Thyroid gland (tissue), 4 donors: ENCODE measurements at regions not wholly inside any gene's neighbourhood (a gene's known extent, or its start where the extent isn't known, plus 50 kb on each side); places are given as distances from the start of the nearest gene placed in this dataset.
"Not testable (repeated sequence)": the region's sequence is repeated elsewhere in the genome, so short reads cannot be mapped to it uniquely, and the experiment has no call there.

Experiments used
- DNase-seq, 2 donors: peaks; one replicate each; pipeline ENCODE4 v3.0.0-alpha.2; 2019
- H3K27ac ChIP-seq, 3 donors: fragments of 200-600 bp; sonication (generic); 1 replicate in 2 of 3; 2 replicates in 1 of 3; pipeline ENCODE4 v1.5.1; 2016 to 2019; ENCODE audit warnings: mild to moderate bottlenecking in 1 of 3, moderate library complexity in 1 of 3
- H3K27me3 ChIP-seq: fragments of 200-600 bp; sonication (generic); one replicate; pipeline ENCODE4 v1.5.1; 2019
- H3K36me3 ChIP-seq, 2 donors: fragments of 200-600 bp; sonication (generic); one replicate each; pipeline ENCODE4 v1.5.1; 2016 to 2019
- H3K4me1 ChIP-seq, 2 donors: fragments of 200-600 bp; sonication (generic); one replicate each; pipeline ENCODE4 v1.5.1; 2017 to 2019
- H3K4me3 ChIP-seq, 3 donors: fragments of 200-600 bp; sonication (generic); replicated peaks in 1 of 3; 1 replicate in 2 of 3; 2 replicates in 1 of 3; pipeline ENCODE4 v1.5.1; 2016; ENCODE audit warnings: mild to moderate bottlenecking in 1 of 3
- H3K9me3 ChIP-seq: fragments of 200-600 bp; sonication (generic); one replicate; pipeline ENCODE4 v1.5.1; 2017
- CTCF ChIP-seq, 6 experiments: fragments of 200-600 bp in 3 of 6; fragments of 450-650 bp in 3 of 6; sonication (generic) in 3 of 6; IDR thresholded peaks; one replicate each; pipeline ENCODE4 v1.5.1; 2016 to 2019; ENCODE audit warnings: antibody characterized with exemption in 6 of 6, mild to moderate bottlenecking in 2 of 6, inconsistent platforms in 1 of 6, moderate library complexity in 1 of 6
- POLR2A ChIP-seq, 2 donors: fragments of 450-650 bp; IDR thresholded peaks; one replicate each; pipeline ENCODE4 v1.6.1; 2017; ENCODE audit warnings: antibody characterized with exemption in 2 of 2, mild to moderate bottlenecking in 2 of 2, moderate library complexity in 1 of 2
- WGBS, 2 donors: methylation state at CpG; one replicate each; pipeline ENCODE4 v1.1.5; 2017; 5-methylcytosine and 5-hydroxymethylcytosine counted together
- intact Hi-C: fragments of 100-400 bp; cut with DNase I; formaldehyde crosslinking; loops from one replicate; pipeline ENCODE4 v1.15.1; 2023

GRCh38 chr1:173344034-173344743, 132.9 kb upstream of the PRDX6 start:
- Histone ChIP-seq H3K4me3 (no peak overlapping the region), H3K36me3 (no peaks in the 10 kb centered on the region), H3K27me3 (no peaks in the 10 kb centered on the region), H3K27ac (no peak overlapping the region), H3K9me3 (no peaks in the 10 kb centered on the region), H3K4me1 (no peaks in the 10 kb centered on the region)
- 90% methylated on average over 4 of the region's 4 CpGs for WGBS, 2 donors
- DNase-seq, result no peak
- TF ChIP-seq CTCF (IDR thresholded peaks at IDR 0.05), result no peak
- no peak for TF ChIP-seq POLR2A (IDR thresholded peaks at IDR 0.05)
- intact Hi-C loops, result no loop called here

DNA sequence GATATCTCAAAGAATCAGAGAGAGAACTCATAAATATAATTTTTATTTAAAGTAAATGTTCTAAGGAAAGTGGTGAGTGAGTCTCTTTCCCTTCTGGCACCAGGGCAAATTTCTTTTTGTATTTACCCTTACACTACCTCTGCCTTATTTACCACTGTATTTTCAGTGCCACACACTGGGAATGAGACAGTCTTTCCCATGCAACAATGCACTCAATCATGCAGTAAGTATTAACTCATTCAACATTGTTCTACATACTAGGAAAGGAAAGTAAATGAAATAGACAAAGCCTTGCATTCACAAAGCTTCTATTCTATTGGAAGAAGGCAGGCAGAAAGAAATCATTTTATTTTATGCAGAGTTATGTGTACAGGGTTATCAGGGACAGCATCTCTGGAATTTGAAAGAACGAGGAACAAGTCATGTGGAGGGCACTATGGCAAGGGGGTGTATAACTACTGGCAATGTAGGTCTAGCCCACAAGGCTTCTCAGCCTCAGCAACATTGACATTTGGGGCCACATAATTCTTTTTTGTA, 129.8 kb upstream of the PRDX6 start:
- TF ChIP-seq POLR2A (IDR thresholded peaks at IDR 0.05), result no peak
- TF ChIP-seq CTCF (IDR thresholded peaks at IDR 0.05), result no peak
- Histone ChIP-seq H3K27me3 (no peaks in the 10 kb centered on the region), H3K4me3 (no peak overlapping the region), H3K9me3 (no peaks in the 10 kb centered on the region), H3K27ac (no peak overlapping the region), H3K4me1 (no peaks in the 10 kb centered on the region), H3K36me3 (no peaks in the 10 kb centered on the region)
- no peak for DNase-seq
- 61 to 69% methylated on average over 1 of the region's 1 CpG for WGBS, 2 donors
- intact Hi-C loops, result no loop called here

DNA sequence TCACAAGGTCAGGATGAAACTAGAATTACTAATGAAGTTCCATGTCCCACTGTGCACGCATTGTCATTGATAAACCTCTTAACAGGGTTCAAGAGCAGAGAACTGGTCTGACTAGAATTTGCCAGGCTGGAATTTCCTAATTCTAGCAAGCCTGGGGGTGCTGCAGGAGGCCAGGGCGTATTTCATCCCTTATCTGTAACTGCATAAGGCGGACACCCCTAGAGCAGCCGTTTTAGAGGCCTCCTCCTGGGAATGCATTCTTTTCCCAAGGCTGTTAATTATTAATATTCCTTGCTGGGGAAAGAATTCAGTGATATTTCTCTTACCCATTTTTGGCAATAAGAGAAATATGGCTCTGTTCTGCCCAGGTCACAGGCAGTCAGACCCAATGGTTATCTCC, 124.5 kb upstream of the PRDX6 start:
- H3K4me1 ChIP-seq, H3K27me3 ChIP-seq, H3K27ac ChIP-seq, H3K36me3 ChIP-seq, H3K4me3 ChIP-seq, H3K9me3 ChIP-seq, intact Hi-C loops, DNase-seq: not testable (repeated sequence)
- 85 to 91% methylated on average over 4 of the region's 4 CpGs for WGBS, 2 donors

DNA sequence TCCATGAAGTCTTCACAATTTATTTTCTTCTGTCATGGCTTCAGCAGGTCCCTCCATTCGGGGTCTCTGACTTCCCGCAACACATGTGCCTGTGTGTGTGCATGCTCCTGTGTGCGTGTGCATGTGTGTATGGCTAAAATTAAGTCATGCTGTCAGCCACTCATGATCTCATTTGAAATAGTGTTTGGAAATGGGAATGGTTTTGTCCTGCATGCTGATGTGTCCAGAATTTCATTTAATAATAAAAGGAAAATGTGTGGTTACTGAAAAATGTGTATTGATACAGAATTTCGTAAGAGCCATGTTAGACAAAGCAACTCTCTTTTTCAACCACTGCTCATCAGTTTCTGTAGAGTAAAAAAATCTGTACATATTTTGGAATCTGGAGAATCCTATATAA, 123.8 kb upstream of the PRDX6 start:
- WGBS, 2 donors, result 95 to 96% methylated on average over 4 of the region's 4 CpGs
- Histone ChIP-seq H3K27ac (no peak overlapping the region), H3K4me3 (no peak overlapping the region), H3K9me3 (no peaks in the 10 kb centered on the region), H3K36me3 (no peaks in the 10 kb centered on the region), H3K4me1 (no peaks in the 10 kb centered on the region), H3K27me3 (no peaks in the 10 kb centered on the region)
- DNase-seq, result no peak
- no peak for TF ChIP-seq CTCF (IDR thresholded peaks at IDR 0.05)
- no peak for TF ChIP-seq POLR2A (IDR thresholded peaks at IDR 0.05)
- intact Hi-C loops, result no loop called here

- H3K4me1 ChIP-seq, result no peaks in the 10 kb centered on the region
- DNase-seq, result no peak
- H3K27ac ChIP-seq, result no peak overlapping the region
- no peaks in the 10 kb centered on the region for H3K36me3 ChIP-seq
- no peaks in the 10 kb centered on the region for H3K9me3 ChIP-seq
- WGBS, 2 donors, result 92 to 95% methylated on average over 3 of the region's 3 CpGs
- H3K27me3 ChIP-seq, result no peaks in the 10 kb centered on the region
- H3K4me3 ChIP-seq, result no peak overlapping the region
- no peak for TF ChIP-seq CTCF (IDR thresholded peaks at IDR 0.05)
- TF ChIP-seq POLR2A (IDR thresholded peaks at IDR 0.05), result no peak
- intact Hi-C loops, result no loop called here
Measured at GRCh38 chr1:173354937-173355280, 122.2 kb upstream of the PRDX6 start.
